GM18519 (cell line): ENCODE measurements at regions not wholly inside any gene's neighbourhood (a gene's known extent, or its start where the extent isn't known, plus 50 kb on each side); places are given as distances from the start of the nearest gene placed in this dataset.

Experiments used
- ATAC-seq: cut with Tn5 transposase; IDR thresholded peaks from one replicate; pipeline ENCODE4 v1.9.1; 2021; ENCODE audit warnings: mild to moderate bottlenecking, moderate library complexity; ENCODE audit not compliant: unreplicated experiment, low FRiP score

- no peak for ATAC-seq
These were observed 927.1 kb downstream of the VRK1 start for GRCh38 chr14:97724265-97724731.

GRCh38 chr14:97726676-97727075, 929.5 kb downstream of the VRK1 start:
- ATAC-seq, result no peak

- no peak for ATAC-seq
These were observed 933.5 kb downstream of the VRK1 start for GRCh38 chr14:97730706-97731105.

- no peak for ATAC-seq
These were observed 934.6 kb downstream of the VRK1 start for GRCh38 chr14:97731800-97732199.

GRCh38 chr14:97747316-97747715, 950.1 kb downstream of the VRK1 start:
- no peak for ATAC-seq

GRCh38 chr14:97748616-97749015, 951.4 kb downstream of the VRK1 start:
- no peak for ATAC-seq

- no peak for ATAC-seq
These were observed 960.3 kb downstream of the VRK1 start for GRCh38 chr14:97757491-97757890.

- no peak for ATAC-seq
These were observed 962.9 kb downstream of the VRK1 start for GRCh38 chr14:97760050-97760449.

GRCh38 chr14:97762386-97762785, 965.2 kb downstream of the VRK1 start:
- no peak for ATAC-seq

GRCh38 chr14:97771340-97772045, 974.3 kb downstream of the VRK1 start:
- ATAC-seq, result no peak

- ATAC-seq, result no peak
These were observed 976.4 kb downstream of the VRK1 start for GRCh38 chr14:97773598-97773997.

GRCh38 chr14:97776890-97777558, 979.8 kb downstream of the VRK1 start:
- no peak for ATAC-seq

- ATAC-seq, result no peak
These were observed 980.6 kb downstream of the VRK1 start for GRCh38 chr14:97777622-97778355.

- no peak for ATAC-seq
These were observed 982.0 kb downstream of the VRK1 start for GRCh38 chr14:97779140-97779539.

- no peak for ATAC-seq
These were observed 983.6 kb downstream of the VRK1 start for GRCh38 chr14:97780804-97781203.

- ATAC-seq, result no peak
These were observed 984.8 kb downstream of the VRK1 start for GRCh38 chr14:97781961-97782360.

- ATAC-seq, result no peak
These were observed 985.8 kb downstream of the VRK1 start for GRCh38 chr14:97782871-97783414.

- ATAC-seq, result no peak
These were observed 988.3 kb downstream of the VRK1 start for GRCh38 chr14:97785495-97785894.

GRCh38 chr14:97788364-97788763, 991.2 kb downstream of the VRK1 start:
- ATAC-seq, result no peak

GRCh38 chr14:97788846-97789526, 991.8 kb downstream of the VRK1 start:
- no peak for ATAC-seq

GRCh38 chr14:97791072-97791471, 993.9 kb downstream of the VRK1 start:
- ATAC-seq, result no peak
